ENCODE measurements at regions not wholly inside any gene's neighbourhood (a gene's known extent, or its start where the extent isn't known, plus 50 kb on each side); places are given as distances from the start of the nearest gene placed in this dataset.
"Not testable (repeated sequence)": the region's sequence is repeated elsewhere in the genome, so short reads cannot be mapped to it uniquely, and the experiment has no call there.

DNA sequence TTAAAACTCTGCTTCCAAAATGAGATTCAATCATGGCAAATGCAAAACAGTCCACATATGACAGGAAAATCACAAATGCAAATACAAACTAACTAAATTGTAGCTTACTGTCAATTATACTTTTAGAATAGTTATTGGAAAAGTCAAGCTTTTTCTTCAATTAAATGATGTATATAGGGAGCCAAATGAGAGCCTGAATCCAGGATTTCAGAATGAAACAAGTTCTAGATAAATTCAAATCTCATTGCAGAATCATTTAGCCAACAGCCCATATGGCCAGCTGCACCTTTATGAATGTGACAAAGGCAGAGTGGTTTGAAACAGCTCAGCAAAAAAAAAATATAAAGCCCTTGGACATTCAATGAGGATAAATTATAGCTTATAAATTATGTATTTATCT lies 82.2 kb upstream of the SCIN start:
- H3K9me3 ChIP-seq (ENCODE audit: control insufficient read depth, insufficient read depth, low read length) = no peaks in the 10 kb centered on the region
- no peak overlapping the region for H3K4me3 ChIP-seq (ENCODE audit: low read depth, low read length)
- H3K27me3 ChIP-seq (ENCODE audit: control insufficient read depth, insufficient read depth, low read length) = no peaks in the 10 kb centered on the region
- no peaks in the 10 kb centered on the region for H3K4me1 ChIP-seq (ENCODE audit: control insufficient read depth, insufficient read depth, low read length)
- no peaks in the 10 kb centered on the region for H3K36me3 ChIP-seq (ENCODE audit: control insufficient read depth, insufficient read depth, low read length)
- DNase-seq (ENCODE audit: low read depth in 4 of 6, low spot score in 6 of 6) = peak in 2 of 6 donors; percentile 9 to 57
- H3K27ac ChIP-seq (ENCODE audit: low read depth, low read length) = no peak overlapping the region

DNA sequence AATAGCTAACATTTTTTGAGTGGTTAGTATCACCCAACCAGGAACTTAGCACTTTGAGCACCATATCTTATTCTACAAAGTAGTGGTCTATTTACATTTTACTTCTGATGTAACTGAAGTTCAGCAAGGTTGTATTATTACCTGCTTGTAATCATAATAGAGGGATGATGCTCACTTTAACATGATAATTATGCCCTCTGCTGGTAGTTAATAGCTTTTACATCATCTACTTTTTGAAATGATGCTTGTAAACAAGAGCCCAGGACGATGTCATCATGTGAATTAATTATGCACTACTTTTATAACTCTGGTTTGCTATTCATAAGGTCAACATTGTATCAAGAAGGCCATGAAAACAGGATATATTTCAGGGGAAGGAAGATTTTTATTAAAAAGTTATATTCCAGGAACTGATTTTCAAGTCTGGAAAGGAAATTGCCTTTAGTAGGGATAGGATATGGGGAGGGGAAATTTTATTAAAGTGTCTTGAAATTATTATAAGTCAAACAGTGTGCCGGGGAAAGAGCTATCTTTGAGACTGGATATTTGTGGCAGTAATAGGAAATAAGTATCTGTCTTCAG lies 80.3 kb upstream of the SCIN start:
- H3K4me3 ChIP-seq (ENCODE audit: low read depth, low read length) = no peak overlapping the region
- no CpG with 5 or more reads among the region's 2 CpGs for WGBS (ENCODE audit: insufficient coverage)
- DNase-seq (ENCODE audit: low read depth in 4 of 6, low spot score in 6 of 6) = peak in 3 of 6 donors; percentile 11 to 76 (median 15)
- no peak overlapping the region for H3K27ac ChIP-seq (ENCODE audit: low read depth, low read length)
- no peaks in the 10 kb centered on the region for H3K4me1 ChIP-seq (ENCODE audit: control insufficient read depth, insufficient read depth, low read length)
- no peaks in the 10 kb centered on the region for H3K27me3 ChIP-seq (ENCODE audit: control insufficient read depth, insufficient read depth, low read length)
- no peaks in the 10 kb centered on the region for H3K36me3 ChIP-seq (ENCODE audit: control insufficient read depth, insufficient read depth, low read length)
- no peaks in the 10 kb centered on the region for H3K9me3 ChIP-seq (ENCODE audit: control insufficient read depth, insufficient read depth, low read length)

DNA sequence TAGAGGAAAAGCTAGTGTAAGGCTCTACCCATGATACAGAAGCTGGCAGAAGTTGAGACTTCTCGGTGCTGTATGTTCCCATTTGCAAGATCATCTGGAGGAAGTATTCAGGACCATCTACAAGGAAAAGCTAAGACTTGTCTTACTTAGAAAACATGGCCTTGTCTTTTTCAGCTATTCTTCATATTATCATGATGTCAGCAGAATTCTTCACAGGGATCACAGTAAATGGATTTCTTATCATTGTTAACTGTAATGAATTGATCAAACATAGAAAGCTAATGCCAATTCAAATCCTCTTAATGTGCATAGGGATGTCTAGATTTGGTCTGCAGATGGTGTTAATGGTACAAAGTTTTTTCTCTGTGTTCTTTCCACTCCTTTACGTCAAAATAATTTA lies 79.6 kb upstream of the SCIN start:
- Histone ChIP-seq H3K9me3 (ENCODE audit: control insufficient read depth, insufficient read depth, low read length) (no peaks in the 10 kb centered on the region), H3K27ac (ENCODE audit: low read depth, low read length) (no peak overlapping the region), H3K4me1 (ENCODE audit: control insufficient read depth, insufficient read depth, low read length) (no peaks in the 10 kb centered on the region), H3K4me3 (ENCODE audit: low read depth, low read length) (no peak overlapping the region), H3K36me3 (ENCODE audit: control insufficient read depth, insufficient read depth, low read length) (no peaks in the 10 kb centered on the region), H3K27me3 (ENCODE audit: control insufficient read depth, insufficient read depth, low read length) (no peaks in the 10 kb centered on the region)
- no CpG with 5 or more reads among the region's 2 CpGs for WGBS (ENCODE audit: insufficient coverage)
- DNase-seq (ENCODE audit: low read depth in 4 of 6, low spot score in 6 of 6) = no peak

GRCh38 chr7:12491526-12491925 lies 79.0 kb upstream of the SCIN start:
- Histone ChIP-seq H3K27me3 (ENCODE audit: control insufficient read depth, insufficient read depth, low read length) (no peaks in the 10 kb centered on the region), H3K36me3 (ENCODE audit: control insufficient read depth, insufficient read depth, low read length) (no peaks in the 10 kb centered on the region), H3K4me3 (ENCODE audit: low read depth, low read length) (no peak overlapping the region), H3K9me3 (ENCODE audit: control insufficient read depth, insufficient read depth, low read length) (no peaks in the 10 kb centered on the region), H3K27ac (ENCODE audit: low read depth, low read length) (no peak overlapping the region), H3K4me1 (ENCODE audit: control insufficient read depth, insufficient read depth, low read length) (no peaks in the 10 kb centered on the region)
- no peak for DNase-seq (ENCODE audit: low read depth in 4 of 6, low spot score in 6 of 6)
- 100% methylated on average over 1 of the region's 3 CpGs for WGBS (ENCODE audit: insufficient coverage)

GRCh38 chr7:12493407-12493806 lies 77.1 kb upstream of the SCIN start:
- DNase-seq (ENCODE audit: low read depth in 4 of 6, low spot score in 6 of 6) = no peak
- WGBS (ENCODE audit: insufficient coverage) = no CpG with 5 or more reads among the region's 1 CpG
- Histone ChIP-seq H3K27ac (ENCODE audit: low read depth, low read length) (no peak overlapping the region), H3K27me3 (ENCODE audit: control insufficient read depth, insufficient read depth, low read length) (no peaks in the 10 kb centered on the region), H3K4me1 (ENCODE audit: control insufficient read depth, insufficient read depth, low read length) (no peaks in the 10 kb centered on the region), H3K4me3 (ENCODE audit: low read depth, low read length) (no peak overlapping the region), H3K36me3 (ENCODE audit: control insufficient read depth, insufficient read depth, low read length) (no peaks in the 10 kb centered on the region), H3K9me3 (ENCODE audit: control insufficient read depth, insufficient read depth, low read length) (no peaks in the 10 kb centered on the region)

- DNase-seq (ENCODE audit: low read depth in 4 of 6, low spot score in 6 of 6) = no peak
- Histone ChIP-seq H3K4me1 (ENCODE audit: control insufficient read depth, insufficient read depth, low read length) (no peaks in the 10 kb centered on the region), H3K9me3 (ENCODE audit: control insufficient read depth, insufficient read depth, low read length) (no peaks in the 10 kb centered on the region), H3K36me3 (ENCODE audit: control insufficient read depth, insufficient read depth, low read length) (no peaks in the 10 kb centered on the region), H3K27me3 (ENCODE audit: control insufficient read depth, insufficient read depth, low read length) (no peaks in the 10 kb centered on the region), H3K27ac (ENCODE audit: low read depth, low read length) (no peak overlapping the region), H3K4me3 (ENCODE audit: low read depth, low read length) (no peak overlapping the region)
- WGBS (ENCODE audit: insufficient coverage) = no CpG with 5 or more reads among the region's 2 CpGs
These were observed 76.4 kb upstream of the SCIN start for GRCh38 chr7:12493863-12494686.

GRCh38 chr7:12494687-12495024 lies 75.9 kb upstream of the SCIN start:
- no peak overlapping the region for H3K27ac ChIP-seq (ENCODE audit: low read depth, low read length)
- no peaks in the 10 kb centered on the region for H3K4me1 ChIP-seq (ENCODE audit: control insufficient read depth, insufficient read depth, low read length)
- WGBS (ENCODE audit: insufficient coverage) = 100% methylated on average over 2 of the region's 3 CpGs
- H3K27me3 ChIP-seq (ENCODE audit: control insufficient read depth, insufficient read depth, low read length) = no peaks in the 10 kb centered on the region
- no peak for DNase-seq (ENCODE audit: low read depth in 4 of 6, low spot score in 6 of 6)
- H3K36me3 ChIP-seq (ENCODE audit: control insufficient read depth, insufficient read depth, low read length) = no peaks in the 10 kb centered on the region
- H3K4me3 ChIP-seq (ENCODE audit: low read depth, low read length) = no peak overlapping the region
- no peaks in the 10 kb centered on the region for H3K9me3 ChIP-seq (ENCODE audit: control insufficient read depth, insufficient read depth, low read length)

DNA sequence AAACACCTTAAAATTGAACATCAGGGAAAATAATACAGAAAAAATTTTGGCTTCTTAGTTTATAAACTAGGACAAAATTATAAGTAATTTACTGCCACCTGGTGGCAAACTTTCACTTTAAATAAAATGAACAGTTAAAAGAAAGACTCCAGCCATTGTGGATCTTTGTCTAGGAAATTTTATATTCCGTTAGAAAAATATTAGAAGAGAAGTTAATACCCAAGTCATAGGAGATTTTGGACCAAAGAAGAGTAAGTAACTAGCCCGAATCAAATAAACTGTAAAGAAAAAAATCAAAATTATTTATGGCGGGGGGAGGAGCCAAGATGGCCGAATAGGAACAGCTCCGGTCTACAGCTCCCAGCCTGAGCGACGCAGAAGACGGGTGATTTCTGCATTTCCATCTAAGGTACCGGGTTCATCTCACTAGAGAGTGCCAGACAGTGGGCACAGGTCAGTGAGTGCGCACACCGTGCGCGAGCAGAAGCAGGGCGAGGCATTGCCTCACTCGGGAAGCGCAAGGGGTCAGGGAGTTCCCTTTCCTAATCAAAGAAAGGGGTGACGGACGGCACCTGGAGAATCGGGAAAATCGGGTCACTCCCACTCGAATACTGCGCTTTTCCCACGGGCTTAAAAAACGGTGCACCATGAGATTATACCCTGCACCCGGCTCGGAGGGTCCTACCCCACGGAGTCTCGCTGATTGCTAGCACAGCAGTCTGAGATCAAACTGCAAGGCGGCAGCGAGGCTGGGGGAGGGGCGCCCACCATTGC lies 73.4 kb upstream of the SCIN start:
- WGBS (ENCODE audit: insufficient coverage) = 92% methylated on average over 7 of the region's 31 CpGs
- not testable (repeated sequence) for H3K4me3 ChIP-seq (ENCODE audit: low read depth, low read length); H3K27me3 ChIP-seq (ENCODE audit: control insufficient read depth, insufficient read depth, low read length); H3K4me1 ChIP-seq (ENCODE audit: control insufficient read depth, insufficient read depth, low read length); H3K9me3 ChIP-seq (ENCODE audit: control insufficient read depth, insufficient read depth, low read length); H3K36me3 ChIP-seq (ENCODE audit: control insufficient read depth, insufficient read depth, low read length); H3K27ac ChIP-seq (ENCODE audit: low read depth, low read length)
- peak; percentile 13 to 90 (median 32) for DNase-seq (ENCODE audit: low read depth in 4 of 6, low spot score in 6 of 6)

DNA sequence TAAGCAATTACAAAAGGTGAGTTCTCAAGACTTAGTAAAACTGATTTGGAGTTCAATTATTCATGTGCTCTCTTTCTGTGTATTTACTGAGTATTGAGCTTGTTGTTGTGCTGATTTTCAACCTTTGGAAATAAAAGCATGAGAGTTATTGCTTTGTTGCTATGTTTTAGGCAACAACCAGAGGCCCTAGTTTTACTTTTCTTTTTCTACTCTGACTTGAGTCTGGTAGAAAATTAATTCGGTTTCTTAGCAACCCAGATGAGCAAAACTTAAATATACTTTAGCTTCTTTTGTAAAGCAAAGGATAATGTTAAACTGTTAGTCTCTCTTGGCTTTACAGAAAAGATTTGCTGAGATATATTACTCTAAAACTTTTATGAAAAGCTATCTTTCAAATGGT lies 66.4 kb upstream of the SCIN start:
- H3K4me3 ChIP-seq (ENCODE audit: low read depth, low read length) = no peak overlapping the region
- peak in 2 of 6 donors; percentile 3 to 63 for DNase-seq (ENCODE audit: low read depth in 4 of 6, low spot score in 6 of 6)
- H3K9me3 ChIP-seq (ENCODE audit: control insufficient read depth, insufficient read depth, low read length) = no peaks in the 10 kb centered on the region
- H3K27me3 ChIP-seq (ENCODE audit: control insufficient read depth, insufficient read depth, low read length) = no peaks in the 10 kb centered on the region
- H3K4me1 ChIP-seq (ENCODE audit: control insufficient read depth, insufficient read depth, low read length) = no peaks in the 10 kb centered on the region
- H3K27ac ChIP-seq (ENCODE audit: low read depth, low read length) = no peak overlapping the region
- H3K36me3 ChIP-seq (ENCODE audit: control insufficient read depth, insufficient read depth, low read length) = no peaks in the 10 kb centered on the region
- no CpG with 5 or more reads among the region's 1 CpG for WGBS (ENCODE audit: insufficient coverage)

DNA sequence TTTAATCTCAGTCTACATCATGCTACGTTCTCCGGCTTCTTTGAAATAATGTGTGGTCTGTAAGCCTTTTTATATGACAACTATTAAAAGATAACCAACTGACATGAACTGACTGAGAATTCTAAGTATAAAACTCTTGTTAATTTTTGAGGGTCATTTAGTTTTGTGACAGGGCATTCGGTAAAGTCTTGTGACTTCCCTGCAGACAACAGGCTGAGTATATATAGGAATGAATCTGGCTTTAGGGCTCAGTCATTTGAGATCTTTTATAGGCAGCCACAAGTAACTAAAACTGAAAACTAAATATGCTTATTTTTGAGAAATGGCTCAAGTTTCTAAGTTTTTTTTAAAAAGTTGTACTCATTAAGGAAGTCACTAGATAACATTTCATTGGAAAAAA lies 62.5 kb upstream of the SCIN start:
- no peak overlapping the region for H3K27ac ChIP-seq (ENCODE audit: low read depth, low read length)
- DNase-seq (ENCODE audit: low read depth in 4 of 6, low spot score in 6 of 6) = no peak
- H3K27me3 ChIP-seq (ENCODE audit: control insufficient read depth, insufficient read depth, low read length) = no peaks in the 10 kb centered on the region
- H3K9me3 ChIP-seq (ENCODE audit: control insufficient read depth, insufficient read depth, low read length) = no peaks in the 10 kb centered on the region
- no peak overlapping the region for H3K4me3 ChIP-seq (ENCODE audit: low read depth, low read length)
- WGBS (ENCODE audit: insufficient coverage) = 80% methylated on average over 1 of the region's 3 CpGs
- no peaks in the 10 kb centered on the region for H3K4me1 ChIP-seq (ENCODE audit: control insufficient read depth, insufficient read depth, low read length)
- no peaks in the 10 kb centered on the region for H3K36me3 ChIP-seq (ENCODE audit: control insufficient read depth, insufficient read depth, low read length)

Measured in spinal cord (tissue), 9 donors.